GM18508 (cell line): ENCODE measurements at regions not wholly inside any gene's neighbourhood (a gene's known extent, or its start where the extent isn't known, plus 50 kb on each side); places are given as distances from the start of the nearest gene placed in this dataset.

Experiments used
- ATAC-seq: cut with Tn5 transposase; IDR thresholded peaks from one replicate; pipeline ENCODE4 v1.9.1; 2021; ENCODE audit warnings: moderate number of reproducible peaks; ENCODE audit not compliant: insufficient read depth, unreplicated experiment

GRCh38 chr4:123853651-123854050 is 457.1 kb downstream of the SPRY1 start:
- ATAC-seq, result no peak

- ATAC-seq, result no peak
These were observed 460.3 kb downstream of the SPRY1 start for GRCh38 chr4:123856689-123857545.

- ATAC-seq, result no peak
These were observed 461.9 kb downstream of the SPRY1 start for GRCh38 chr4:123858465-123858864.

GRCh38 chr4:123862812-123863211 is 466.2 kb downstream of the SPRY1 start:
- no peak for ATAC-seq

GRCh38 chr4:123866796-123867195 is 470.2 kb downstream of the SPRY1 start:
- ATAC-seq, result no peak

- ATAC-seq, result no peak
These were observed 471.5 kb downstream of the SPRY1 start for GRCh38 chr4:123867910-123868587.

GRCh38 chr4:123869286-123870215 is 473.0 kb downstream of the SPRY1 start:
- no peak for ATAC-seq

GRCh38 chr4:123870216-123870876 is 473.8 kb downstream of the SPRY1 start:
- no peak for ATAC-seq

GRCh38 chr4:123871341-123871740 is 474.7 kb downstream of the SPRY1 start:
- no peak for ATAC-seq

- no peak for ATAC-seq
These were observed 477.5 kb downstream of the SPRY1 start for GRCh38 chr4:123874063-123874462.

GRCh38 chr4:123876143-123876542 is 479.5 kb downstream of the SPRY1 start:
- no peak for ATAC-seq

GRCh38 chr4:123876671-123877101 is 480.1 kb downstream of the SPRY1 start:
- ATAC-seq, result no peak

GRCh38 chr4:123877551-123877950 is 481.0 kb downstream of the SPRY1 start:
- no peak for ATAC-seq

- no peak for ATAC-seq
These were observed 482.4 kb downstream of the SPRY1 start for GRCh38 chr4:123878976-123879375.

GRCh38 chr4:123880631-123881030 is 484.0 kb downstream of the SPRY1 start:
- no peak for ATAC-seq

- no peak for ATAC-seq
These were observed 488.3 kb downstream of the SPRY1 start for GRCh38 chr4:123884922-123885321.

- ATAC-seq, result no peak
These were observed 492.9 kb downstream of the SPRY1 start for GRCh38 chr4:123889507-123889906.

- ATAC-seq, result no peak
These were observed 494.3 kb downstream of the SPRY1 start for GRCh38 chr4:123890889-123891288.

GRCh38 chr4:123891881-123892280 is 495.3 kb downstream of the SPRY1 start:
- ATAC-seq, result no peak

GRCh38 chr4:123892368-123892976 is 495.9 kb downstream of the SPRY1 start:
- no peak for ATAC-seq
